WTC11 (cell line): ENCODE measurements at regions not wholly inside any gene's neighbourhood (a gene's known extent, or its start where the extent isn't known, plus 50 kb on each side); places are given as distances from the start of the nearest gene placed in this dataset.

Experiments used
- GABPB1 ChIP-seq: sonication (generic); formaldehyde crosslinking; IDR thresholded peaks from 2 replicates; pipeline ENCODE4 v1.8.1; 2023; ENCODE audit warnings: mild to moderate bottlenecking, missing genetic modification reagents
- KAT7 ChIP-seq: sonication (generic); formaldehyde crosslinking; IDR thresholded peaks from 2 replicates; pipeline ENCODE4 v1.8.1; 2023; ENCODE audit warnings: missing genetic modification reagents, mild to moderate bottlenecking, borderline replicate concordance
- NFYB ChIP-seq: sonication (generic); formaldehyde crosslinking; conservative IDR thresholded peaks from 2 replicates; pipeline ENCODE4 v1.8.0; 2022; ENCODE audit warnings: low read depth, missing genetic modification reagents
- TF ChIP-seq, protein P1 (sequence below): fragments of 200-600 bp; IDR thresholded peaks from 2 replicates; pipeline ENCODE4 v1.8.0; 2022; ENCODE audit warnings: antibody characterized with exemption

DNA sequence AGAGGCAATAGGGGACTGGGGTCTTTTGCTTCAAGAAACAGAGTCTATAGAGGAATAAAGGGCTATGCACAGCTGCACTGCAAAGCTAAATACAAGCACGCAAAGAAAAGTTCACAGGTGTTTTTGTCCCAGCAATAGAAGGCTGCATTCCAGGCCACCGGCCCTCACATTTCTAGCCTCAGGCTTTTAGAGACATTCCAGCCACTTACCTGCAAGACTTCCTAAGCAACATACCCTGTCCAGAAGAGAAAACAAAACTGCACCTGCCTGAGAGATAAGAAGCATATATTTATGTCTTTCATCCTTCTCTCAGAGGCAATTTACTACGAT lies 220.5 kb downstream of the OPA1 start:
- 0 out of 2 replicates have a peak, but pooled peaks have one; percentile 2 for TF ChIP-seq NFYB (CRISPR knock-in tag)
- no peak for TF ChIP-seq GABPB1 (CRISPR knock-in tag)
- TF ChIP-seq, protein P1, sequence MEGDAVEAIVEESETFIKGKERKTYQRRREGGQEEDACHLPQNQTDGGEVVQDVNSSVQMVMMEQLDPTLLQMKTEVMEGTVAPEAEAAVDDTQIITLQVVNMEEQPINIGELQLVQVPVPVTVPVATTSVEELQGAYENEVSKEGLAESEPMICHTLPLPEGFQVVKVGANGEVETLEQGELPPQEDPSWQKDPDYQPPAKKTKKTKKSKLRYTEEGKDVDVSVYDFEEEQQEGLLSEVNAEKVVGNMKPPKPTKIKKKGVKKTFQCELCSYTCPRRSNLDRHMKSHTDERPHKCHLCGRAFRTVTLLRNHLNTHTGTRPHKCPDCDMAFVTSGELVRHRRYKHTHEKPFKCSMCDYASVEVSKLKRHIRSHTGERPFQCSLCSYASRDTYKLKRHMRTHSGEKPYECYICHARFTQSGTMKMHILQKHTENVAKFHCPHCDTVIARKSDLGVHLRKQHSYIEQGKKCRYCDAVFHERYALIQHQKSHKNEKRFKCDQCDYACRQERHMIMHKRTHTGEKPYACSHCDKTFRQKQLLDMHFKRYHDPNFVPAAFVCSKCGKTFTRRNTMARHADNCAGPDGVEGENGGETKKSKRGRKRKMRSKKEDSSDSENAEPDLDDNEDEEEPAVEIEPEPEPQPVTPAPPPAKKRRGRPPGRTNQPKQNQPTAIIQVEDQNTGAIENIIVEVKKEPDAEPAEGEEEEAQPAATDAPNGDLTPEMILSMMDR = no peak
- no peak for TF ChIP-seq KAT7 (CRISPR knock-in tag)
